Breast epithelium (tissue), 4 donors: ENCODE measurements at regions not wholly inside any gene's neighbourhood (a gene's known extent, or its start where the extent isn't known, plus 50 kb on each side); places are given as distances from the start of the nearest gene placed in this dataset.

Experiments used
- DNase-seq, 2 donors: peaks; one replicate each; pipeline ENCODE4 v3.0.0-alpha.2; 2019; ENCODE audit warnings: low spot score in 2 of 2
- H3K27ac ChIP-seq, 2 donors: fragments of 200-600 bp; sonication (generic) in 1 of 2; one replicate each; pipeline ENCODE4 v1.5.1; 2016 to 2019; ENCODE audit warnings: mild to moderate bottlenecking in 1 of 2
- H3K27me3 ChIP-seq, 2 donors: fragments of 200-600 bp; sonication (generic) in 1 of 2; one replicate each; pipeline versions ENCODE4 v1.5.1 to v1.6.0; 2017 to 2019; ENCODE audit warnings: control low read depth in 1 of 2, mild to moderate bottlenecking in 1 of 2
- H3K36me3 ChIP-seq: fragments of 200-600 bp; one replicate; pipeline ENCODE4 v1.5.1; 2019
- H3K4me1 ChIP-seq, 2 donors: fragments of 200-600 bp; sonication (generic); one replicate each; pipeline ENCODE4 v1.5.1; 2016 to 2019; ENCODE audit warnings: control low read depth in 1 of 2
- H3K4me3 ChIP-seq, 3 donors: fragments of 200-600 bp; sonication (generic); 1 replicate in 2 of 3; 2 replicates in 1 of 3; pipeline ENCODE4 v1.5.1; 2016 to 2019; ENCODE audit warnings: mild to moderate bottlenecking in 3 of 3, moderate library complexity in 2 of 3
- H3K9me3 ChIP-seq, 2 donors: fragments of 200-600 bp; sonication (generic) in 1 of 2; one replicate each; pipeline ENCODE4 v1.5.1; 2016 to 2019; ENCODE audit warnings: control low read depth in 1 of 2
- CTCF ChIP-seq, 3 donors: fragments of 450-650 bp; IDR thresholded peaks; one replicate each; pipeline ENCODE4 v1.5.1; 2016 to 2017; ENCODE audit warnings: antibody characterized with exemption in 3 of 3, mild to moderate bottlenecking in 3 of 3, moderate library complexity in 3 of 3
- POLR2A ChIP-seq: fragments of 450-650 bp; IDR thresholded peaks from one replicate; pipeline ENCODE4 v1.6.1; 2016; ENCODE audit warnings: antibody characterized with exemption, mild to moderate bottlenecking, moderate library complexity
- POLR2AphosphoS5 ChIP-seq, 3 donors: sonication (generic); formaldehyde crosslinking; IDR thresholded peaks; one replicate each; pipeline ENCODE4 v1.6.1; 2017; ENCODE audit warnings: antibody characterized with exemption in 3 of 3
- intact Hi-C: fragments of 100-400 bp; cut with DNase I; formaldehyde crosslinking; loops from one replicate; pipeline ENCODE4 v1.15.1; 2023; ENCODE audit warnings: low total_unique reads

GRCh38 chr14:65251213-65251612 is 148.9 kb upstream of the MAX start:
- Histone ChIP-seq H3K27me3 (no peaks in the 10 kb centered on the region), H3K36me3 (no peaks in the 10 kb centered on the region), H3K27ac (no peak overlapping the region), H3K9me3 (no peaks in the 10 kb centered on the region), H3K4me1 (peaks cover 0 to 9% of the 10 kb centered on the region in 2 donors), H3K4me3 (no peak overlapping the region)
- intact Hi-C loops = no loop called here
- TF ChIP-seq POLR2A (no peak), CTCF (IDR thresholded peaks at IDR 0.05) (no peak), POLR2AphosphoS5 (IDR thresholded peaks at IDR 0.05) (peak in 1 of 3 donors; percentile 51)
- DNase-seq = no peak

GRCh38 chr14:65252482-65253255 is 150.4 kb upstream of the MAX start:
- H3K27ac ChIP-seq = no peak overlapping the region
- no peaks in the 10 kb centered on the region for H3K9me3 ChIP-seq
- no peaks in the 10 kb centered on the region for H3K27me3 ChIP-seq
- no peak for TF ChIP-seq CTCF (IDR thresholded peaks at IDR 0.05)
- TF ChIP-seq POLR2A = no peak
- no peak for TF ChIP-seq POLR2AphosphoS5 (IDR thresholded peaks at IDR 0.05)
- intact Hi-C loops = no loop called here
- no peaks in the 10 kb centered on the region for H3K36me3 ChIP-seq
- peaks cover 4 to 9% of the 10 kb centered on the region in 2 donors for H3K4me1 ChIP-seq
- DNase-seq = no peak
- no peak overlapping the region for H3K4me3 ChIP-seq

GRCh38 chr14:65255029-65255545 is 152.8 kb upstream of the MAX start:
- intact Hi-C loops = no loop called here
- TF ChIP-seq POLR2A (no peak), CTCF (IDR thresholded peaks at IDR 0.05) (no peak), POLR2AphosphoS5 (IDR thresholded peaks at IDR 0.05) (no peak)
- peak overlapping the region in 2 of 3 donors; percentile 24 to 49 for H3K4me3 ChIP-seq
- no peaks in the 10 kb centered on the region for H3K27me3 ChIP-seq
- H3K4me1 ChIP-seq = peaks cover 6 to 9% of the 10 kb centered on the region in 2 donors
- H3K36me3 ChIP-seq = no peaks in the 10 kb centered on the region
- no peak for DNase-seq
- peak overlapping the region; percentile 75 to 76 for H3K27ac ChIP-seq
- peaks cover 0 to 3% of the 10 kb centered on the region in 2 donors for H3K9me3 ChIP-seq

GRCh38 chr14:65255583-65256461 is 153.5 kb upstream of the MAX start:
- H3K9me3 ChIP-seq = peaks cover 0 to 3% of the 10 kb centered on the region in 2 donors
- no peaks in the 10 kb centered on the region for H3K27me3 ChIP-seq
- H3K4me1 ChIP-seq = peaks cover 6 to 9% of the 10 kb centered on the region in 2 donors
- DNase-seq = peak; percentile 84 to 91
- intact Hi-C loops = no loop called here
- H3K27ac ChIP-seq = peak overlapping the region; percentile 75 to 76
- H3K36me3 ChIP-seq = no peaks in the 10 kb centered on the region
- H3K4me3 ChIP-seq = peak overlapping the region in 2 of 3 donors; percentile 24 to 49
- TF ChIP-seq CTCF (IDR thresholded peaks at IDR 0.05) (no peak), POLR2A (no peak), POLR2AphosphoS5 (IDR thresholded peaks at IDR 0.05) (peak in 1 of 3 donors; percentile 8)
